SK-N-SH treated with all-trans-retinoic acid at 6 μM for 48 hours (cell line): ENCODE measurements at regions not wholly inside any gene's neighbourhood (a gene's known extent, or its start where the extent isn't known, plus 50 kb on each side); places are given as distances from the start of the nearest gene placed in this dataset.

Experiments
- ATAC-seq: fragments of 200-7000 bp; cut with Tn5 transposase; 3 replicates; pipeline ENCODE4 v1.9.1; 2020; ENCODE audit warnings: mild to moderate bottlenecking, moderate library complexity
- ARNTL ChIP-seq: fragments of 450-650 bp; formaldehyde crosslinking; IDR thresholded peaks from 2 replicates; pipeline ENCODE4 v1.5.0; 2020; ENCODE audit warnings: low read depth, mild to moderate bottlenecking, moderate library complexity, borderline replicate concordance
- BACH2 ChIP-seq: fragments of 250-450 bp; sonication (Bioruptor Pico); IDR thresholded peaks from 2 replicates; pipeline ENCODE4 v1.9.0; 2021; ENCODE audit warnings: mild to moderate bottlenecking, borderline replicate concordance
- CREB5 ChIP-seq: fragments of 250-450 bp; sonication (Bioruptor Pico); IDR thresholded peaks from 2 replicates; pipeline ENCODE4 v1.5.1; 2020; ENCODE audit warnings: low read depth, mild to moderate bottlenecking, moderate library complexity
- ESRRG ChIP-seq: fragments of 250-450 bp; sonication (Bioruptor Pico); IDR thresholded peaks from 2 replicates; pipeline ENCODE4 v1.6.1; 2021; ENCODE audit warnings: mild to moderate bottlenecking
- ISL1 ChIP-seq: fragments of 250-450 bp; sonication (Bioruptor Pico); IDR thresholded peaks from 2 replicates; pipeline ENCODE4 v2.1.2; 2022; ENCODE audit warnings: mild to moderate bottlenecking, moderate library complexity
- PATZ1 ChIP-seq: fragments of 250-450 bp; sonication (Bioruptor Pico); IDR thresholded peaks from 2 replicates; pipeline ENCODE4 v1.8.0; 2020; ENCODE audit warnings: mild to moderate bottlenecking, moderate library complexity, borderline replicate concordance
- POU6F1 ChIP-seq: fragments of 250-450 bp; sonication (Bioruptor Pico); IDR thresholded peaks from 2 replicates; pipeline ENCODE4 v1.8.0; 2021; ENCODE audit warnings: low read depth, mild to moderate bottlenecking, moderate library complexity, borderline replicate concordance
- PPARA ChIP-seq: fragments of 250-450 bp; sonication (Bioruptor Pico); IDR thresholded peaks from 2 replicates; pipeline ENCODE4 v1.5.0; 2020; ENCODE audit warnings: mild to moderate bottlenecking, borderline replicate concordance
- SNAI2 ChIP-seq: fragments of 250-450 bp; sonication (Bioruptor Pico); IDR thresholded peaks from 2 replicates; pipeline ENCODE4 v1.5.0; 2020; ENCODE audit warnings: mild to moderate bottlenecking, moderate library complexity
- TCF4 ChIP-seq: fragments of 250-450 bp; sonication (Bioruptor Pico); IDR thresholded peaks from 2 replicates; pipeline ENCODE4 v1.8.0; 2021; ENCODE audit warnings: mild to moderate bottlenecking, moderate library complexity, borderline replicate concordance
- TSHZ2 ChIP-seq: fragments of 250-450 bp; sonication (Bioruptor Pico); IDR thresholded peaks from 2 replicates; pipeline ENCODE4 v1.5.0; 2020; ENCODE audit warnings: mild to moderate bottlenecking, moderate library complexity
- ZC3H10 ChIP-seq: fragments of 250-450 bp; sonication (Bioruptor Pico); IDR thresholded peaks from 2 replicates; pipeline ENCODE4 v1.5.1; 2021; ENCODE audit warnings: mild to moderate bottlenecking, moderate library complexity
- ZFP3 ChIP-seq: fragments of 250-450 bp; sonication (Bioruptor Pico); IDR thresholded peaks from 2 replicates; pipeline ENCODE4 v1.5.0; 2020; ENCODE audit warnings: mild to moderate bottlenecking, moderate library complexity
- ZFP30 ChIP-seq: fragments of 450-650 bp; formaldehyde crosslinking; IDR thresholded peaks from 2 replicates; pipeline ENCODE4 v1.5.0; 2022; ENCODE audit warnings: mild to moderate bottlenecking, moderate library complexity
- ZNF70 ChIP-seq: fragments of 450-650 bp; formaldehyde crosslinking; IDR thresholded peaks from 2 replicates; pipeline ENCODE4 v1.5.0; 2020; ENCODE audit warnings: mild to moderate bottlenecking, moderate library complexity
- ZNF8 ChIP-seq: fragments of 450-650 bp; formaldehyde crosslinking; IDR thresholded peaks from 2 replicates; pipeline ENCODE4 v1.5.0; 2020; ENCODE audit warnings: mild to moderate bottlenecking, moderate library complexity

- no peak for ATAC-seq
- TF ChIP-seq ZC3H10 (CRISPR knock-in tag) (no peak), ISL1 (CRISPR knock-in tag) (0 out of 2 replicates have a peak, but pooled peaks have one; percentile 12)
Observed at GRCh38 chr2:19542796-19543662, 184.6 kb upstream of the OSR1 start.

GRCh38 chr2:19541884-19542283, 183.5 kb upstream of the OSR1 start:
- ATAC-seq = no peak
- TF ChIP-seq BACH2 (no peak), ZFP30 (CRISPR knock-in tag) (no peak), TSHZ2 (CRISPR knock-in tag) (no peak), ZNF70 (CRISPR knock-in tag) (no peak), CREB5 (CRISPR knock-in tag) (no peak), PPARA (CRISPR knock-in tag) (no peak), ZNF8 (CRISPR knock-in tag) (no peak), PATZ1 (no peak), ISL1 (CRISPR knock-in tag) (no peak)

GRCh38 chr2:19540739-19541525, 182.5 kb upstream of the OSR1 start:
- TF ChIP-seq ESRRG (CRISPR knock-in tag) (no peak), ISL1 (CRISPR knock-in tag) (peak; percentile 81)
- ATAC-seq = peak; percentile 76

GRCh38 chr2:19538411-19538963, 180.1 kb upstream of the OSR1 start:
- peak; percentile 84 for ATAC-seq
- TF ChIP-seq ESRRG (CRISPR knock-in tag) (no peak), ISL1 (CRISPR knock-in tag) (peak; percentile 26; the same call in 1 of the 2 replicates)
- TF ChIP-seq, all 23 proteins: peak for 1

- ATAC-seq = no peak
- TF ChIP-seq CREB5 (CRISPR knock-in tag) = no peak
- TF ChIP-seq PATZ1 = no peak
- TF ChIP-seq POU6F1 (CRISPR knock-in tag) = no peak
- no peak for TF ChIP-seq SNAI2 (CRISPR knock-in tag)
- TF ChIP-seq ESRRG (CRISPR knock-in tag) = no peak
- no peak for TF ChIP-seq ZFP30 (CRISPR knock-in tag)
- TF ChIP-seq TCF4 (CRISPR knock-in tag) = no peak
- no peak for TF ChIP-seq ARNTL (CRISPR knock-in tag)
- TF ChIP-seq PPARA (CRISPR knock-in tag) = no peak
- TF ChIP-seq ZNF8 (CRISPR knock-in tag) = no peak
- no peak for TF ChIP-seq TSHZ2 (CRISPR knock-in tag)
- TF ChIP-seq ZFP3 = no peak
Observed at GRCh38 chr2:19536136-19536535, 177.7 kb upstream of the OSR1 start.
